GM19328 (cell line): ENCODE measurements at regions not wholly inside any gene's neighbourhood (a gene's known extent, or its start where the extent isn't known, plus 50 kb on each side); places are given as distances from the start of the nearest gene placed in this dataset.
"Not testable (repeated sequence)": the region's sequence is repeated elsewhere in the genome, so short reads cannot be mapped to it uniquely, and the experiment has no call there.

ENCODE experiments used
- ATAC-seq: cut with Tn5 transposase; IDR thresholded peaks from one replicate; pipeline ENCODE4 v1.9.1; 2021; ENCODE audit warnings: mild to moderate bottlenecking, moderate library complexity; ENCODE audit not compliant: unreplicated experiment

DNA sequence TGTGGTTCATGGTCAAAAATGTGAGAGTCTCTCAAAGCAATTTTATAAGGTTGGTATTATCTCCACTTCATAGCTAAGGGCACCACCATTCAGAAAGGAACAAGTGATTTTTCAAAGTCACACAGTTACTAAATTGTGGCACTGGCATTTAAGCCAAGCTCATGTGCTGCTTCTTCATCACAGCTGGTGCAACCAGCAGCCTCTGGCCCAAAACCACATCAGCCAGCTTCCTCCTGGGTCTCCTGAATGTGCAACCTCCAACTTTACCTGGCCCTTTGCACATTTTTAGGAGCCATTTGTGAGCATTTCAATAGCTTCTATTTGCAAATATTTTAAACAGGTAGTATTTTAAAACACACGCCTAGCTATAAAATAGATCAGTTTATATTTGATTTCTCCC lies 293.7 kb downstream of the BCL11A start:
- no peak for ATAC-seq

DNA sequence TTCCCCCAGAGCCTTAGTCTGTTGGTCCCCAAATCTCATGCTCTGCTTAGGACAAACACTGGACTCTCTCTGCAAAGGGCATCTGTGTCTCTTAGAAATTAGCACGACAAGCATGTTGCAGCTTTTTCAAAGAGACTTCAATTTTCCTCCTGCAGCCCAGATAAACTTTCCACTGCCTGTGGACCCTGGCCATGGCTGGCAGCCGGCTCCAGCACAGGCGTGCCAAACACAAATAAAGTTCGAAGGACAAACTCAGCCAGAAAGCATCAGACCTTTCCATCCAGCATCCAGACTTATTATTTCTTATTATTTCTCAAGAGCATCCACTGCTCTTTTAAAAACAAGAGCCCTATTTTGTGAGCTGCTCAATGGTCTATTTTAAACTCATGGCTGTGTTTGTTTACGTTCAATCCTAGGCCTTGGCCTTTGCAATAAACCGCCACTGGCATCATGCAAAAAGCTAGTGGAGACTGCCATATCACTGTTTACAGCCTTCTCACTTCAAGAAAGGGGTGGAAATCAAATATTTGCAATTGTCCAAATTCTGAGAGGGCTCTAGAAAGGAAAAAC lies 300.8 kb downstream of the BCL11A start:
- no peak for ATAC-seq

DNA sequence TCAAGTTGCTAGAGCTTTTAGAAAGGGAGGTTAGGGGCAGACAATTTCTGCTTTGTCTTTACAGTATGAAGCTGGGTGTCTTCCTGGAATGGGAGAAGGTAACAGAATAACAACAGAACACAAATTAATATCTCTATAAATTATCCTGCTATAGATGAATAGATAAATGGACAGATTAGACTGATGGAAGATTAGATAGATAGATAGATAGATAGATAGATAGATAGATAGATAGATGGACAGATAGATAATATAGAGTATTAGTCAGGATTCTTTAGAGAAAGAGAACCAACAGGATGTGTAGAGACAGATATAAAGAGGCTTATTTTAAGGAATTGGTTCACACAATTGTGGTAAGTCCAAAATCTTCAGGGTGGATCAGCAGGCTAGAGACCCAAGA lies 302.2 kb downstream of the BCL11A start:
- ATAC-seq, result no peak

DNA sequence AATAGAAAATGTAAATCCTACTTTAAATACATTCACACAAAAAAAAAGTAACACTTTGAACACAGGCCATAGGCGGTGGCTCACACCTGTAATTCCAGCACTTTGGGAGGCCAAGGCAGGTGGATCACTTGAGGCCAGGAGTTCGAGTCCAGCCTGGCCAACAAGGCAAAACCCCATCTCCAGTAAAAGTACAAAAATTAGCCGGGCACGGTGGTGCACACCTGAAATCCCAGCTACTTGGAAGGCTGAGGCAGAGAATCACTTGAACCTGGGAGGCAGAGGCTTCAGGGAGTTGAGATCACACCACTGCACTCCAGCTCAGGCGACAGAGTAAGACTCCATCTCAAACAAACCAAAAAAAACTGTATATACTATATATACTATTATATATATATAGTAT lies 303.6 kb downstream of the BCL11A start:
- ATAC-seq, result no peak

DNA sequence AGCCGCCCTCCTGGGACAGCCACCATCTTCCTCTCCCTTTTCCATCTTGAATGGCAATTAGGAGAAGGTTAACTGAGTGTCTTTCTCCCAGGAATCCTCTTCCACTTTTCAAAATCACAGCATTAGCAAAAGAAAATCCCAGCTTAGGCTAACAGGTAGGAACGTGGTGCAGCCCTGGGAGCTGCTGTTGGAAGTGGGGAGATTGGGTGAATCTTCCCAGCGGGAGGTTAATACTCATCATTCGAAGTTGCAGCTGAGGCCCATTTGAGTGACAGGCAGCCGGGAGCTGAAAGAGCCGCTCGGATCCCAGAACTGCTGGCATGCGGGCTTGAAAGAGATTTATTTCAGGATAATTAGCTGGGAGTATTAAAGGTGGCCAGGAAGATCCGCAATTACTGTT lies 306.0 kb downstream of the BCL11A start:
- no peak for ATAC-seq

DNA sequence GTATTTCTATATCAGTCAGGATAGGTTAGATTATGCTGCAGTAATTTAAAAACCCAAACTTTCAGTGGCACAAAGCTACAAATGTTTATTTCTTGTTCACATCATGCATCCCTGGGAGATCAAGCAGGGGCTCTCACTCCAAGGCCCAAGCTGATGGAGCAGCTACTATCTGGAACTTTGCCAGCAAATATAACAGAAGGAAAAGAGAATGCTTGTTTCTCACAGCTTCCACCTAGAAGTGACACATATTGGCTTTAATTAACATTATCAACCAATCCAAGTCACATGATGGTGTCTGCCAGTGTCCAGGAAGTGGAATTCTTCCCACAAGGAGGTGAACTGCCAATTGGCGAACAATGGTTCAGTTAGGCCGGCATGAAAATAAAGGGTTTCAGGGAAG lies 306.9 kb downstream of the BCL11A start:
- ATAC-seq, result no peak

DNA sequence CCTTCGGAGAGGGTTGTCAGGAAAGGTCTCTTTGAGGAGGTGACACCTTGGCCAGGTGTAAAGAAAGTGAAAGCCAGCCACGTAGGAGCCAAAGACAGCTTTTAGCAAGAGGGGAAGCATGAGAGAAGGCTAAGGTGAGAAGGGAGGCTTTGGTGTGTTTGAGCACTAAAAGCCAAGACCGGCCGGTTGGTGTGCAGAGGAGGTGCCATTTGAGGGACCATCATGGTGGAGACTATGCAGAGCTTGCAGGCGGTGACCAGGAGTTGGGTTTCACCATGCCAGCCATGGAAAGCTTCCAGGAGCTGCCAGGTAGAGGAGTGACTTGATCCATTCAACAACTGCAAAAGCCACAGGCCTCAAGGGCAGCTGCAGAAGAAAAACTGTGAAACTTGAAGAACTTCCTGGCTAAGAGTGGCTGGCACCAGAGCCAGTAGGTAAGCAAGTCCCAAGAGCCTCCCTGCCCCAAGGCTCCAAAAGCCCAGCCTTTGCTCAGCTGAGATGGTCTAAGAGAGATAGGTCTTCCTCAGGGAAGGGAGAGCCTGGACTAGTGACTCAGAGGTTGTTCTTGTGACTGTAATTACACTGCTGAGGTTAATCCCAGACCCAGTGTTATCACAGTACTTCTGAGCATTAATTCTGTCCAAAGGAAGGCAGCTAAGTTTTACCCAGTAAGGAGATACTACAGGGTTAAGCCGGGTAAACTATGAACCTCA lies 319.0 kb downstream of the BCL11A start:
- ATAC-seq, result no peak

DNA sequence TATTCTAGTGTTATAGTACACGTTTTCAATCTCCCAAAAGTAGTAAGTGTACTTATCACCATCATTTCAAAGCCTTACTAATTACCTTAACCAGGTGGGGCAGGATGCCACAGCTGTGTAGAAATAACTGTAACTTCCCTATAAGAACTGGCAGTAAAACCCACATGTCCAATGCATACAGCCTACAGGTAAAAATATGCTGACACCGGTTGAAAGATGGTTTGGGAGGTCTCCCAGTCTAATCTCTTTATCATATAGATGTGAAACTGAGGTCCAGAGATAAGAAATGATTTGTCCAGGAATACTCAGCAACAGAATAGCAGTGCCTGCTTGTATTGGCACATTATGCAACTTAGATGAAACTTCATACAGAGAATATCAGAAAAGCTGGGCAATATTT lies 322.9 kb downstream of the BCL11A start:
- no peak for ATAC-seq

DNA sequence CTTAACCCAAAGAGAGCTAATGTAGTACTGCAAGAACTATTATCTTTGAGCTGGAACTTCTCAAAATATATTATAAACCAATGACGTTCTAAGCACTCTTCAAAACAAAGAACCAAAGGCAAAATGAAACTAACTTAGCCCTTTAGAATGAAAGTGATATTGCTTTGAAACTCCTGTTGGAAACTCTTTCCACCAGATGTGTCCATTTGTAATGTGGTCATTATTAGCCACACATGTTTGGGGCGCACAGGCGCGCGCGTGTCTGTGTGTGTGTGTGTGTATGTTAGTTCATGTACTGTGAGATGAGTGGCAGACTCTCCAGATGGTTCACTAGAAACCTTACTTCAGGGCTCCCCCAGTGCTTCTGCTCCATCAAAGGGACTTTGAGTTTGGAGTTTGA lies 323.4 kb downstream of the BCL11A start:
- no peak for ATAC-seq

DNA sequence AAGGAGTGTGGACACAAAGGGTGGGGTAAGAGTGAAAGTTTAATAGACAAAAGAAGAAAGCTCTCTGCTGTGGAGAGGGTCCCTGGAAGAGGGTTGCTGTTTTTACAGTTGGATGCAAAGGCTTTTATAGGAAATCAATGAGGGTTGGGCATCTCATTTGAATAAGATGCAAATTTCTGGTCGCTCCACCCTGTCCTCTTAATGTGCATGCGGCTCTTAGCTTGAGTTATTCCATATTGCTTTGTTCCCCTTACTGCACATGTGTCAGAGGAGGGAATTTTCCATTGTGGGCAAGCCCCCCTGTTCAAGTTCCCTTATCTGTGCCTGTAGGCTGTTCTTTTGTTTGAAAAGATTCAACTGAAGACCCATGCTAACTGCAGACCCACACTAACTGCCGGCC lies 326.5 kb downstream of the BCL11A start:
- ATAC-seq, result no peak

DNA sequence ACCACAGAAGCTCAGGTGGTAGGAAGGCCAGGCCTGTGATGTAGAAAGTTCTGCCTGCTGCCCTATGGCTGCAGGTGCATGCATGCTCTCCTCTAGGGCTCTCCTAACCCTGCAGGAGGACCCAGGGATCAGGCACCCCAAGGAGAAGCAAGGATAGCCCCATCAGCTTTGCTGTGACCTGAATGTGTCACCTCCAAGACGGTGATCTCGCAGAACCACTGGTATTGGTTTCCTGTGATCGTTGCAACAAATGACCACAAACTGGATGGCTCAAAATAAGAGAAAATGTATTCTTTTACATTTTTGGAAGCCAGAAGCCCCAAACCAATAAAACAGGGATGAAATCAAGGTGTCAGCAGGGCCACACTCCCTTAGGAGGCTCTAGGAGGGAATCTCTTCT lies 327.3 kb downstream of the BCL11A start:
- no peak for ATAC-seq

DNA sequence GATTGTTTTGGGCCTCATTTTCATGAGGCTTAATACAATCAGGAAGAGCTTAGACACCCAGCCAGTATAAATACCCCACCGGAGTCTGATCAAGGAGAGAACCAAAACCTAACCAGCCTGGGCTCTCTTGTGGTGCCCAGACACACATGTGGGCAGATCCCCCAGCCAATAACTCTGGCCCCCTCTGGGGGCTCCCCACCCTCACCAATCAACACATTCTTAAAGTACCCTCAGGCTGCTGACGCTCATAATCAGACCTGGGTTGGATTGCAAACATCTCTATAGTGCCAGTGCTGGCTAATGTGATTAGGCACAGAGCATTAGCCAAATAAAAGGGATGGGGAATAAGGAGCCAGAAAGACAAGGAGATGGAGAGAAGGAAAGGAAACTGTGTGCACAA lies 329.6 kb downstream of the BCL11A start:
- no peak for ATAC-seq

DNA sequence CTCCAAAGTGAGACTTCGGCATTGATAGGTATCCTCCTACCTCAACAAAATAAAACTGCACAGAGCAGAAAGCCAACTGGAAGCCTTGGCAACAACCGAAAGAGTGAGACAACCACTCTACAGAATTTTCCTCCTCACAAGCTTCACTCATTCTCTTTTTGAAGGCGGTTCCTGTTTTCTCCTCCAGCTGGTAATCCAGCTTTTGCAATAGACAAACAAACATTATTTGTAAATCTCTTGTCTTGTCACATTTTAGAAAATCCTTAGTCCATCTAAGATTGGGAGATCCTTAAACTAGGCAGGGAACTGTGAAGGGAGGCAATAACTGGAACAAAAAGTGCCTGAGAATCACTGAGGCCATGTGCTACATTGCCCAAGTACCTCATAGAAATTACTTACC lies 332.4 kb downstream of the BCL11A start:
- no peak for ATAC-seq

DNA sequence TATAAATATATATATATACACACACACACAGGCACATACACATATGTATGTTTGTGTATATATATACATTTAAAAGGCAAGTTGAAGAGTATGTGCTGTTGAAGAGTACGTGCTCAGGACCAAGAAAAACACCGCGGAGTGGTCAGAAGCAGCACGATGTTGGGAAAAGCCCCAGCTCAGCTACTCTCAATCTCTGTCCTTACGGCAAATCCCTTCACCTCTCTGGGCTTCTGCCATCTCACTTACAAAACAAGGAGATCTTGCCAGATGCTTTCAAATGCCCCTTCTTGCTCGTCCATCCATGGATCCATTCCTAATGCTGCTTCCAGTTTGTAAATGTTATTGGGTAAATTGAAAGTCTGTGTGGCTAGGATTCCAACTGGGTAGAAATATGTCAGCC lies 333.9 kb downstream of the BCL11A start:
- ATAC-seq, result no peak

DNA sequence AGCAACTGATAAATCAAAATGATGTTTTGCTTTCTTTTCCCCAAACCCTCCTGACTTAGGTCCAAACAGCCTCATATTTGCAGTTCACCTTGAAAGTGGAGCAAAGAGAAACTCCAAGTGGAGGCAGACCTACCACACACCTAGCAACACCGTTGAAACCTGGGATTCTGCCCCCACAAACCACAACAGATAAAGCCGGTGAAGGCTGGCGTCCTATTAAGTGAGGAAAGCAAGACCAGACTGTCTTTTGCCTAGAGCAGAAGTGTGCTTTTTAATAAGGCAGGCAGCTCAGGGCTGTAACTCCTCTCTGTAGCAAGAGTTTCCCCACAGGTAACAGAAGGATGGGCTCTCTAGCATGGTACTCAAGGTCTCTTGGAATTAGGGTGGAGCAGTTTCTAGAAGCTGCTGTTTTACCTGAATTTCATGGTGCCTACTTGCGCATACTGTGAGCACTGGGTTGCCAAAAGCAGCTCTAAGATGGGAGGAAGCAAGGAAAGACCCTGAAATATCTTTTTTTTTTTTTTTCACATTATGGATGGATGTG lies 336.9 kb downstream of the BCL11A start:
- no peak for ATAC-seq

DNA sequence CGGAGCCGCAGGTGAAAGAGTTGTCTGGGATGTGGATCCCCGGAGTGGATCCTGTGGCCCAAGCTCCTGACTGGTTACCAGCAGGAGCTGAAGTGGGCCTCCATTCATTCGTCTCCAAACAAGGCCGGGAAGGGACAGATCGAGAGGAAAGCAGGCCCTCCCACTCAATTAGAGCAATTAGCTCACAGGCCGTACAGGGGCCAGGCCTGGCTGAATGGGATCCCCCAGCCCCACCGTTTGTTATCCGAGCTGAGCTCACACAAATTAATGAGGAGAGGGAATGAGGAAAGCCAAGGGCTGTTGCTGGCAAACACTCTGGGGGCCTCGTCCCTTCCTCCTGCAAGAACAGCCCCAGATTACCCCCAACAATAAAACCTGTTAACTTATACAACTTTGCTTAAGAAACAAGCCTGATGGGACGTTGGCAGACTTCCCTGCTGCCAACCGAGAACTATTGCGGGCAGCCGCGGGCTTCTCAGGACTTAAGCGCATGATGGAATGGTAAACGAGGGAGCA lies 338.0 kb downstream of the BCL11A start:
- ATAC-seq, result no peak

DNA sequence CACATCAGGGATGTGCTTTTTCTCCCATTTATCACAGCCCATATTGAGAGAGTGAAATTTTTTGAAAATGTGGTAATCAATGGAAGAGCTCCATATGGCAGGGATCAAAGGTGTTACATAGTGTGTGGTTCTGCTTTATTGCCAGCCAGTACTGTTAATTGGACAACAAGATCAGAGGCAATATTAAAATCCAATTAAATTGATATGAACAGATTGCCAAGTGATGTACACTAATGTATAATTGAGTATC lies 338.9 kb downstream of the BCL11A start:
- ATAC-seq, result no peak

DNA sequence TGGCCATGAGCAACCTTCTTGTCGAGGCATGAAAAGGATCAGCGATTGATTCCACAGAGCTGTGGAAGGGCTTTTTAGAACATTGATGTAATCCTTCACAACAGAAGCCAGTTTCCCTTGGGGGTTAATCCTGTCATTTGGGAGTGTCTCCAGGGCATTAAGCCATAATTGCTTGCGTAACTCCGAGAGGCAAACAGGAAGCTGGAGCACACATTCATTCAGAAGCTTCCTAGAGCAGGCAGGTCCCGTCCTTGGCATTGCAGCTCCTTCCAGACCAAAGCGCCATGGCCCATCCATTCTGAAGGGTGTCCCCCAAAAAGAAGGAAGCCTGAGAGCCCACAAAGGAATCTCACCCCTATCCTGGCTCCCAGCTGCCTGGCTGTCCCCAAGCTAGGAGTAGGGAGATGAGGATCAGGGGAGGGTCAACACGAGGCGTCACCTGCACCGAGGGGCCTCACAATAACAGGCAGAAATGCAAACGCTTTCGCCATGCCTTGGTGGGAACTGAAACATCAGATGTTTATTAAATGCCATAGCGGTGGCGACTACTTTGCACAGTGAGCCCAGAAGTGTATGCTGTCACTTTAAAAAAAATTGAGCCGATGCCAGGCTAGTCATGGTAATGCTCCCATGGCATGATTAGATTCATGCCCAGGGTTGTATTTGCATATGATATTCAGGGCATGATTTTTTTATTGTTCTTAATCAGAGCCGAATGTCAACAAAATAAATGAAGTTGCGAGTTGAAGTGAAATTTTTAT lies 339.4 kb downstream of the BCL11A start:
- ATAC-seq, result no peak

DNA sequence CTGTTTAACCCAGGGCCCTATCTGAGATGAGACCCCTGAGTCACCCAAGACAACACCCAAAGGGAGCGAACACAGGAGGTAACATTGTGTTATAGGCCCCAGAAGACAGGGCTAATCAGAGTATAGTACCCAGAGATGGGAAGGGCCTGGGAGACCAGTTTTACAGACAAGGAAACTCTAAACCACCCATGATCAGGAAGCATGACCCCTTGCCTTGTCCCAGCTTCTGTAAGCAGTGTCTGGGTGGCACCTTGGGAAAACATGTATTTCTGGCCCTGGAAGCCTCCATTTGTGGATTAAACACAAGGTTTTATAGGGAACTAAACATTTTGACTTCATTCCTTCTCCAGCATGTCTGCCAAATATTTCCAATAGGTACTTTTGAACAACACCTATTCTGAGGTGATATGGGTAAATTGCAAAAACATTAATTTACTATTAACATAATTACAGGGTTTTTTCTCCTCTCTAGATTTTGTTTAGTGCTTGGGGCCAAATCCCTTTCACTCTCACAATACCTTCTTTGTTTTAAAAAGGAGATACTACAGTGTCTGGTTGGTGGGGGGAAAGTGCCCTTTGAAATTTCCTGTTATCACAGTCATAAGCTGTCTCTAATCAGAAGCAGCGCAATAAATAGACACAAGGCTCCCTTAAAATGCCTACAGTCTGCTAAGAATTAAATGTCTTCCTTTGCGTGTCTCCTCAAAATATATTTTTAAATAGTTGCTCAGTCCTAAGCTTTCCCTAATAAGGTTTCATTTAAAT lies 341.1 kb downstream of the BCL11A start:
- ATAC-seq, result no peak

DNA sequence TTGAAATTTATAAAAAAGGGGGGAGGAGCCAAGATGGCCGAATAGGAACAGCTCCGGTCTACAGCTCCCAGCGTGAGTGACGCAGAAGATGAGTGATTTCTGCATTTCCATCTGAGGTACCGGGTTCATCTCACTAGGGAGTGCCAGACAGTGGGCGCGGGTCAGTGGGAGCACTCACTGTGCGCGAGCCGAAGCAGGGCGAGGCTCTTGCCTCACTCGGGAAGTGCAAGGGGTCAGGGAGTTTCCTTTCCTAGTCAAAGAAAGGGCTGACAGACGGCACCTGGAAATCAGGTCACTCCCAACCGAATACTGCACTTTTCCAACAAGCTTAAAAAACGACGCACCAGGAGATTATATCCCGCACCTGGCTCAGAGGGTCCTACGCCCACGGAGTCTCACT lies 364.4 kb downstream of the BCL11A start:
- ATAC-seq, result not testable (repeated sequence)

DNA sequence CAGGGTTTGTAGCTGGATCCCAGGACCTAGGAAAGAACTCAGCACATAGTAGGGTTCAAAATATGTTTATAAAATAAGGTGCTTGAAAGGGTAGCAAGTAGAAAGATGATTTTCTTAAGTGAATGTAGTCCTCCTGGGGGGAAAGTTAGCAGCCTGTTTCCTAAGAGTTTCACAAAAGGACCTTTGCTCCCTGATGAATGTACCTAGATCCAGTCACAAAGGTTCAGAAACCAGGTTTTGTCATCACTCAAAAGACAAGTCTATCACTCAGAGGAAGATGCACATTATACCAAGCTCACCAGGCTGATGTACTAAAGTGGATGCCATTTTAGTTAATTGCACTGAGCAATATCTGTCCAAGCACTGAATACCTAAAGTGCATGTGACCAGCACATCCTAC lies 378.2 kb downstream of the BCL11A start:
- ATAC-seq, result no peak
